Gastroesophageal sphincter (tissue), 2 donors: ENCODE measurements at regions not wholly inside any gene's neighbourhood (a gene's known extent, or its start where the extent isn't known, plus 50 kb on each side); places are given as distances from the start of the nearest gene placed in this dataset.

ENCODE experiments used
- POLR2A ChIP-seq, 2 donors: fragments of 450-650 bp; IDR thresholded peaks; one replicate each; pipeline ENCODE4 v1.6.1; 2017; ENCODE audit warnings: antibody characterized with exemption in 2 of 2, mild to moderate bottlenecking in 2 of 2, moderate library complexity in 1 of 2
- POLR2AphosphoS5 ChIP-seq: sonication (generic); formaldehyde crosslinking; IDR thresholded peaks from one replicate; pipeline ENCODE4 v1.6.1; 2017; ENCODE audit warnings: antibody characterized with exemption

DNA sequence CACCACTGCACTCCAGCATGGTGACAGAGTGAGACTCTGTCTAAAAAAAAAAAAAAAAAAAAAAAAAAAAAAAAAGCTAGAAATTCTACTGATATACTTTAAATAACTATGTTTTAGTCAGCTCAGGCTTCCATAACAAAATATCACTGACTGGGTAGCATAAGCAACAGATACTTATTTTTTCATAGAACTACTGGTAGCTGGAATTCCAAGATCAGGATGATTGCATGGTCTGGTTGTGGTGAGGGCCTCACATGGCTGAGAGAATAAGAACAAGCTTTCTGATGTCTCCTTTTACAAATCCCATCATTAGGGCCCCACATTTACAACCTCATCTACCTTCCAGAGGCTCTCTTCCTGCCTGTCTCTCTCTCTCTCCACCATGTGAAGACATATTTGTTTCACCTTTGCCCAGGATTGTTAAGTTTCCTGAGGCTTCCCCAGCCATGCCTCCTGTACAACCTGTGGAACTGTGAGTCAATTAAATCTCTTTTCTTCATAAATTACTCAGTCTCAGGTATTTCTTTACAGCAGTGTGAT is 126.7 kb upstream of the SEMA3C start:
- TF ChIP-seq POLR2AphosphoS5 (no peak), POLR2A (IDR thresholded peaks at IDR 0.05) (no peak)
